ENCODE measurements at regions not wholly inside any gene's neighbourhood (a gene's known extent, or its start where the extent isn't known, plus 50 kb on each side); places are given as distances from the start of the nearest gene placed in this dataset.

GRCh38 chr10:44064317-44064716 lies 320.6 kb downstream of the CXCL12 start:
- DNase-seq (no peak), ATAC-seq (no peak)
- H3K4me1 ChIP-seq = peaks cover 0 to 5% of the 10 kb centered on the region in 2 donors
- no peak overlapping the region for H3K4me3 ChIP-seq
- H3K36me3 ChIP-seq = no peaks in the 10 kb centered on the region
- no peak overlapping the region for H3K27ac ChIP-seq
- no peak for TF ChIP-seq CTCF (IDR thresholded peaks at IDR 0.05)
- no peaks in the 10 kb centered on the region for H3K9me3 ChIP-seq
- no peaks in the 10 kb centered on the region for H3K27me3 ChIP-seq
- intact Hi-C loops (cut with DNase I) = no loop called here

GRCh38 chr10:44063686-44064085 lies 321.2 kb downstream of the CXCL12 start:
- no peak overlapping the region for H3K27ac ChIP-seq
- no peak for ATAC-seq
- H3K27me3 ChIP-seq = no peaks in the 10 kb centered on the region
- no peak for TF ChIP-seq CTCF (IDR thresholded peaks at IDR 0.05)
- H3K4me3 ChIP-seq = no peak overlapping the region
- no peaks in the 10 kb centered on the region for H3K36me3 ChIP-seq
- no peak for DNase-seq
- H3K4me1 ChIP-seq = peaks cover 0 to 5% of the 10 kb centered on the region in 2 donors
- no peaks in the 10 kb centered on the region for H3K9me3 ChIP-seq
- intact Hi-C loops (cut with DNase I) = no loop called here

GRCh38 chr10:44060719-44061118 lies 324.2 kb downstream of the CXCL12 start:
- peaks cover 0 to 5% of the 10 kb centered on the region in 2 donors for H3K4me1 ChIP-seq
- intact Hi-C loops (cut with DNase I) = no loop called here
- TF ChIP-seq CTCF (IDR thresholded peaks at IDR 0.05) = no peak
- H3K27ac ChIP-seq = no peak overlapping the region
- no peaks in the 10 kb centered on the region for H3K9me3 ChIP-seq
- DNase-seq (no peak), ATAC-seq (no peak)
- H3K36me3 ChIP-seq = no peaks in the 10 kb centered on the region
- H3K27me3 ChIP-seq = peaks cover 0 to 10% of the 10 kb centered on the region in 2 donors
- no peak overlapping the region for H3K4me3 ChIP-seq

- DNase-seq = no peak
- Histone ChIP-seq H3K4me3 (no peak overlapping the region), H3K27me3 (peaks cover 0 to 10% of the 10 kb centered on the region in 2 donors), H3K27ac (no peak overlapping the region), H3K4me1 (no peaks in the 10 kb centered on the region), H3K36me3 (no peaks in the 10 kb centered on the region), H3K9me3 (no peaks in the 10 kb centered on the region)
- no peak for ATAC-seq
- TF ChIP-seq CTCF (IDR thresholded peaks at IDR 0.05) = no peak
- intact Hi-C loops (cut with DNase I) = no loop called here
Observed at GRCh38 chr10:44060221-44060620, 324.7 kb downstream of the CXCL12 start.

GRCh38 chr10:44058259-44058658 lies 326.6 kb downstream of the CXCL12 start:
- no peak for DNase-seq
- Histone ChIP-seq H3K4me1 (no peaks in the 10 kb centered on the region), H3K4me3 (no peak overlapping the region), H3K9me3 (no peaks in the 10 kb centered on the region), H3K27ac (no peak overlapping the region), H3K36me3 (no peaks in the 10 kb centered on the region), H3K27me3 (peaks cover 0 to 10% of the 10 kb centered on the region in 2 donors)
- TF ChIP-seq CTCF (IDR thresholded peaks at IDR 0.05) = no peak
- intact Hi-C loops (cut with DNase I) = no loop called here
- ATAC-seq = no peak
